22Rv1 (cell line): ENCODE measurements at regions not wholly inside any gene's neighbourhood (a gene's known extent, or its start where the extent isn't known, plus 50 kb on each side); places are given as distances from the start of the nearest gene placed in this dataset.

Experiments
- CTCF ChIP-seq: fragments of 450-650 bp; IDR thresholded peaks from 2 replicates; pipeline ENCODE4 v1.5.1; 2017; ENCODE audit warnings: mild to moderate bottlenecking
- ZFX ChIP-seq: fragments of 450-650 bp; IDR thresholded peaks from 2 replicates; pipeline ENCODE4 v1.6.1; 2017; ENCODE audit warnings: antibody characterized with exemption, borderline replicate concordance

- TF ChIP-seq CTCF = no peak
- TF ChIP-seq ZFX = no peak
Measured at GRCh38 chr2:224155896-224156295, 116.8 kb upstream of the SERPINE2 start.
